ENCODE measurements at regions not wholly inside any gene's neighbourhood (a gene's known extent, or its start where the extent isn't known, plus 50 kb on each side); places are given as distances from the start of the nearest gene placed in this dataset.
"Not testable (repeated sequence)": the region's sequence is repeated elsewhere in the genome, so short reads cannot be mapped to it uniquely, and the experiment has no call there.

GRCh38 chr7:73244782-73245311 is 63.8 kb downstream of the NSUN5 start:
- not testable (repeated sequence) for H3K27me3 ChIP-seq (ENCODE audit: insufficient read depth, low read depth, severe bottlenecking); H3K4me3 ChIP-seq (ENCODE audit: low read depth, low read length); H3K36me3 ChIP-seq; H3K9me3 ChIP-seq (ENCODE audit: severe bottlenecking); H3K27ac ChIP-seq; DNase-seq

- H3K4me3 ChIP-seq (ENCODE audit: low read depth, low read length); H3K27me3 ChIP-seq (ENCODE audit: insufficient read depth, low read depth, severe bottlenecking); H3K27ac ChIP-seq; H3K9me3 ChIP-seq (ENCODE audit: severe bottlenecking); H3K36me3 ChIP-seq: not testable (repeated sequence)
- peak; percentile 10 for DNase-seq
Observed at GRCh38 chr7:73234994-73235717, 73.5 kb downstream of the NSUN5 start.

GRCh38 chr7:73225745-73226144 is 82.9 kb downstream of the NSUN5 start:
- DNase-seq; H3K36me3 ChIP-seq; H3K27me3 ChIP-seq (ENCODE audit: insufficient read depth, low read depth, severe bottlenecking); H3K4me3 ChIP-seq (ENCODE audit: low read depth, low read length); H3K9me3 ChIP-seq (ENCODE audit: severe bottlenecking); H3K27ac ChIP-seq: not testable (repeated sequence)

- H3K27me3 ChIP-seq (ENCODE audit: insufficient read depth, low read depth, severe bottlenecking); H3K27ac ChIP-seq; DNase-seq; H3K9me3 ChIP-seq (ENCODE audit: severe bottlenecking); H3K4me3 ChIP-seq (ENCODE audit: low read depth, low read length); H3K36me3 ChIP-seq: not testable (repeated sequence)
Observed at GRCh38 chr7:73221724-73222123, 86.9 kb downstream of the NSUN5 start.

GRCh38 chr7:73220766-73221370 is 87.8 kb downstream of the NSUN5 start:
- not testable (repeated sequence) for H3K27me3 ChIP-seq (ENCODE audit: insufficient read depth, low read depth, severe bottlenecking); H3K27ac ChIP-seq; H3K36me3 ChIP-seq; DNase-seq; H3K9me3 ChIP-seq (ENCODE audit: severe bottlenecking); H3K4me3 ChIP-seq (ENCODE audit: low read depth, low read length)

GRCh38 chr7:73220357-73220756 is 88.3 kb downstream of the NSUN5 start:
- not testable (repeated sequence) for H3K36me3 ChIP-seq; H3K9me3 ChIP-seq (ENCODE audit: severe bottlenecking); DNase-seq; H3K27ac ChIP-seq; H3K27me3 ChIP-seq (ENCODE audit: insufficient read depth, low read depth, severe bottlenecking); H3K4me3 ChIP-seq (ENCODE audit: low read depth, low read length)

- not testable (repeated sequence) for DNase-seq; H3K9me3 ChIP-seq (ENCODE audit: severe bottlenecking); H3K27ac ChIP-seq; H3K4me3 ChIP-seq (ENCODE audit: low read depth, low read length); H3K36me3 ChIP-seq; H3K27me3 ChIP-seq (ENCODE audit: insufficient read depth, low read depth, severe bottlenecking)
Observed at GRCh38 chr7:73218802-73219201, 89.8 kb downstream of the NSUN5 start.

GRCh38 chr7:73216046-73216675 is 92.5 kb downstream of the NSUN5 start:
- H3K27ac ChIP-seq; H3K4me3 ChIP-seq (ENCODE audit: low read depth, low read length); H3K36me3 ChIP-seq; H3K27me3 ChIP-seq (ENCODE audit: insufficient read depth, low read depth, severe bottlenecking); DNase-seq; H3K9me3 ChIP-seq (ENCODE audit: severe bottlenecking): not testable (repeated sequence)

GRCh38 chr7:73215232-73215631 is 93.4 kb downstream of the NSUN5 start:
- H3K4me3 ChIP-seq (ENCODE audit: low read depth, low read length); H3K36me3 ChIP-seq; DNase-seq; H3K27me3 ChIP-seq (ENCODE audit: insufficient read depth, low read depth, severe bottlenecking); H3K9me3 ChIP-seq (ENCODE audit: severe bottlenecking); H3K27ac ChIP-seq: not testable (repeated sequence)

GRCh38 chr7:73214471-73214870 is 94.2 kb downstream of the NSUN5 start:
- H3K27me3 ChIP-seq (ENCODE audit: insufficient read depth, low read depth, severe bottlenecking); H3K36me3 ChIP-seq; H3K9me3 ChIP-seq (ENCODE audit: severe bottlenecking); DNase-seq; H3K27ac ChIP-seq; H3K4me3 ChIP-seq (ENCODE audit: low read depth, low read length): not testable (repeated sequence)

GRCh38 chr7:73213076-73213475 is 95.5 kb downstream of the NSUN5 start:
- H3K27ac ChIP-seq; H3K36me3 ChIP-seq; H3K27me3 ChIP-seq (ENCODE audit: insufficient read depth, low read depth, severe bottlenecking); H3K4me3 ChIP-seq (ENCODE audit: low read depth, low read length); DNase-seq; H3K9me3 ChIP-seq (ENCODE audit: severe bottlenecking): not testable (repeated sequence)

- H3K27me3 ChIP-seq (ENCODE audit: insufficient read depth, low read depth, severe bottlenecking); H3K27ac ChIP-seq; DNase-seq; H3K4me3 ChIP-seq (ENCODE audit: low read depth, low read length); H3K36me3 ChIP-seq; H3K9me3 ChIP-seq (ENCODE audit: severe bottlenecking): not testable (repeated sequence)
Observed at GRCh38 chr7:73205594-73205993, 103.0 kb downstream of the NSUN5 start.

GRCh38 chr7:73204898-73205297 is 103.7 kb downstream of the NSUN5 start:
- not testable (repeated sequence) for H3K4me3 ChIP-seq (ENCODE audit: low read depth, low read length); DNase-seq; H3K36me3 ChIP-seq; H3K27me3 ChIP-seq (ENCODE audit: insufficient read depth, low read depth, severe bottlenecking); H3K9me3 ChIP-seq (ENCODE audit: severe bottlenecking); H3K27ac ChIP-seq

- H3K27me3 ChIP-seq (ENCODE audit: insufficient read depth, low read depth, severe bottlenecking); DNase-seq; H3K9me3 ChIP-seq (ENCODE audit: severe bottlenecking); H3K36me3 ChIP-seq; H3K27ac ChIP-seq; H3K4me3 ChIP-seq (ENCODE audit: low read depth, low read length): not testable (repeated sequence)
Observed at GRCh38 chr7:73203312-73203711, 105.3 kb downstream of the NSUN5 start.

- not testable (repeated sequence) for H3K9me3 ChIP-seq (ENCODE audit: severe bottlenecking); H3K4me3 ChIP-seq (ENCODE audit: low read depth, low read length); H3K27me3 ChIP-seq (ENCODE audit: insufficient read depth, low read depth, severe bottlenecking); DNase-seq; H3K27ac ChIP-seq; H3K36me3 ChIP-seq
Observed at GRCh38 chr7:73201264-73201663, 107.4 kb downstream of the NSUN5 start.
